Mononuclear cell (primary cell): ENCODE measurements at regions not wholly inside any gene's neighbourhood (a gene's known extent, or its start where the extent isn't known, plus 50 kb on each side); places are given as distances from the start of the nearest gene placed in this dataset.

ENCODE experiments used
- H3K27me3 ChIP-seq: 2 replicates; pipeline ENCODE4 v1.6.0; 2011; ENCODE audit warnings: low read length, control low read depth; ENCODE audit not compliant: insufficient read depth
- H3K4me1 ChIP-seq: 2 replicates; pipeline ENCODE4 v1.5.1; 2011; ENCODE audit warnings: mild to moderate bottlenecking, low read length, control low read depth; ENCODE audit not compliant: insufficient read depth
- H3K4me3 ChIP-seq: 2 replicates; pipeline ENCODE4 v1.5.1; 2011; ENCODE audit warnings: mild to moderate bottlenecking, low read length, moderate library complexity
- H3K9me3 ChIP-seq: 2 replicates; pipeline ENCODE4 v1.5.1; 2011; ENCODE audit warnings: low read depth, mild to moderate bottlenecking, control low read depth, low read length

DNA sequence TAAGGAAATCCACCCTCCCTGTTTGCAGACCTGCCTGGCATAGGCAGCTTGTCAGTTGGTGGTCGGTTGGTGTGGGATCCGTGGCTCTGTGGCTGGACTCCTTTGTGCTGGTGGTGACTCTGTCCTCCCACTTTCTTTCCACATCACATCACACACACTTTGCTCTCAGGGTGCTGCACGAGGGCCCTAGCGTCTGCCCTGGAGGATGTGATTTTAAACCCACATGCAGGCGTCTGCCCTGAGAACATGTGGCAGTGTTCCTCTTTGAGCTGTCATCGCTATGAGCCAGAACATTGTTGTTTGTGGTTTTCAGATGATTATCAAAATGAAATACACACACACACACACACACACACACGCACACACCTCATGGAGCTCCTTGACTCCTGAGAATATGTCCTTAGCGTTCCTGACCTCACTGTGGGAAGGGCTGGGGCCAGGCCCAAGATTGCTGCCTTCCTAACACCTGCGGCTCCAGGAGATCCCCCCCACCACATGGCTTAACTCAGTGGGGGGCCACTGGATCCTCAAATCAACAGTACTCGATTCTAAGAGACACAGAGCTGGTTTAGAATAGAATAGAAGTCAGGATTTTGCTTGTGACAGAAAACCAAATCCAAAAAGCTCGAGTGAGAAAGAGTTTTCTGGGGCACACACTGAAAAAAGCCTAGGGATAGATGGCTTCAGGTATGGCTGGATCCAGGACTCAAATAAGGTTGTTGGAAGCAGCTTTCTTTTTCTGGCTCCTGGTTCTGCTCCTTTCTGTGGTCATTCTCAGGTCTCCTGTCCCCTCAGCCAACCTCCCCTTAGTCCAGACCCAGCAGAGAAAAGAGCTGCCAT, 54.8 kb downstream of the RTP5 start:
- no peak overlapping the region for H3K4me3 ChIP-seq
- H3K4me1 ChIP-seq: peaks cover 5% of the 10 kb centered on the region
- H3K9me3 ChIP-seq: no peaks in the 10 kb centered on the region

GRCh38 chr2:241924909-241925250, 55.4 kb downstream of the RTP5 start:
- peaks cover 5% of the 10 kb centered on the region for H3K4me1 ChIP-seq
- no peaks in the 10 kb centered on the region for H3K27me3 ChIP-seq
- H3K4me3 ChIP-seq: no peak overlapping the region
- no peaks in the 10 kb centered on the region for H3K9me3 ChIP-seq

More for the DNA sequence above, 54.8 kb downstream of the RTP5 start:
- no peaks in the 10 kb centered on the region for H3K27me3 ChIP-seq

DNA sequence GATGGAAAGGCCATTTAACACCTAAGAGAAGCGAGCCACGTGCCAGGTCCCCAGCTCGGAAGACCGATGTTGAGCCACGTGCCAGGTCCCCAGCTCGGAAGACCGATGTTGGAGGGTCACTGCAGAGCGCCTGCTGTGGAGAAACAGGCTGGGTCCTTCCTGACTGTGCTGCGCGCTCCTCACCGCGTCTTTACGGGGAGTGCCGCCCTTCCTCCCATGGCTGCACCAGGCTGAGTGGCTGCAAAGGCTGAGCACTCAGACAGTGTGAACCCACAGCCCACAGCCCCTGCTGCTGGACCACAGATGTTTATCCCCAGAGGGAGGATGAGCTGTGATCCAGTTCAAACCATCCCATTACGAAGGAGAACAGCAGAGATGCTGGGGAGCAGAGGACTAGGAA, 55.7 kb downstream of the RTP5 start:
- Histone ChIP-seq H3K4me3 (no peak overlapping the region), H3K9me3 (no peaks in the 10 kb centered on the region), H3K4me1 (peaks cover 5% of the 10 kb centered on the region), H3K27me3 (no peaks in the 10 kb centered on the region)

- H3K4me3 ChIP-seq: no peak overlapping the region
- H3K27me3 ChIP-seq: no peaks in the 10 kb centered on the region
- H3K4me1 ChIP-seq: peaks cover 5% of the 10 kb centered on the region
- no peaks in the 10 kb centered on the region for H3K9me3 ChIP-seq
Observed at GRCh38 chr2:241925821-241926441, 56.4 kb downstream of the RTP5 start.

GRCh38 chr2:241926541-241927311, 57.2 kb downstream of the RTP5 start:
- Histone ChIP-seq H3K4me3 (no peak overlapping the region), H3K9me3 (no peaks in the 10 kb centered on the region), H3K27me3 (no peaks in the 10 kb centered on the region), H3K4me1 (peaks cover 5% of the 10 kb centered on the region)

GRCh38 chr2:241929551-241930490, 60.3 kb downstream of the RTP5 start:
- Histone ChIP-seq H3K27me3 (no peaks in the 10 kb centered on the region), H3K4me1 (peaks cover 5% of the 10 kb centered on the region), H3K4me3 (no peak overlapping the region), H3K9me3 (no peaks in the 10 kb centered on the region)

- Histone ChIP-seq H3K9me3 (no peaks in the 10 kb centered on the region), H3K27me3 (no peaks in the 10 kb centered on the region), H3K4me3 (no peak overlapping the region), H3K4me1 (peaks cover 4% of the 10 kb centered on the region)
Observed at GRCh38 chr2:241931084-241931975, 61.8 kb downstream of the RTP5 start.

DNA sequence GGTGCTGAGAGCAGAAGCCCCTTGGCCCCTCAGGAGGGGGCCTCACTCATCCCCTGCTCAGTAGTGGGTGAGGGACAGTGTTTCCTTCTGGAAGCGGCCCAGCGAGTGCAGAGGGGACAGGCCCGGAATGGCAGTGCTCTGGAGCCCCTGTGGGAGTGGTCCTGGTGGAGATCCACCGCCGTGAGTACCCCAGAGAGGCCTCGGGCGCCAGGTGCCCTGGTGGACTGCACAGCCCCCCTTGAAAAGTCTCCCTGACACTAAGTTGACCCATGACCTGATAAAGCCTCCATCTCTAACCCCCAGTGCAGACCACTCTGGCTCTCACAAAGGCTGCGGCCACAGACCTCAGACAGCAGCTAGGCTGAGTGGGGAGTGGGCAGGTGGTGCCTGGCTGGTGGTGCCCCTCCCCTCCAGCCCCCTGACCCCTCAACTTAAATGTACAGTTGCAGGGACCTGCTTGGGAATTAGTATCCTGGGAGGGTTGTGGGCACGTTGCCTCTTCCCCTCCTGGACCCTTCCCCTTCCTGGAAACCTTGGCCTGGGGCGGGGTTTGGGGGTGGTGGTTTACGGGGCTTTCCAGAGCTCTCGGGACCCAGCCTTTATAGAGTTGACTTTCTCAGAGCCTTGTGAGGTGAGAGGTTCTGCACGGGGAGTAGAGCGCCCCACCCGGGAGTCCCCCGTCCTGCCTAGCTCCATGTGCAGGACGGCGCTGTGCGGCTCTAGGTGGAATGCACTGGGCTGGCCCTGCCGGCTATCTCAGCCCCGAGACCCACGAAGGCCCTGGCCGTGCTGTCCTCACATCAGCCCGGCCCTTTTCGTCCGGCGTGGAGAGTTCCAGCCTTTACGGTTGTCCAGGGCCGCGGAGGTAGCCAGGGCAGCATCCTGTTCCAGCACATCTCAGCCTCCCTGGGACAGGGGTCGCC, 62.7 kb downstream of the RTP5 start:
- H3K27me3 ChIP-seq: no peaks in the 10 kb centered on the region
- H3K4me1 ChIP-seq: no peaks in the 10 kb centered on the region
- no peak overlapping the region for H3K4me3 ChIP-seq
- no peaks in the 10 kb centered on the region for H3K9me3 ChIP-seq

DNA sequence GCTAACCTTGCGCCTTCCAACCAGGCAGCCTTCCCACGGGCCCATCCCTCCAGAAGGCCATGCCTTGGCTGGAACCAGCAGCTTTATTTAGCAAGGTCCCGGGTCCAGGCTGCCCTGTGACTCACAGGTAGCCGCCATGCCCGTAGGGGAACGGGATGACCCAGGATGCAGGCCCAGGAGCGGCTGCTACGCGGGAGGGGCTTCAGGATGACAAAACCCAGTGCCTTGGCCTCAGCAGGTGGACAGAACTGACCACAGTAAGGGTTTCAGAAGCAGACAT, 63.3 kb downstream of the RTP5 start:
- Histone ChIP-seq H3K4me1 (no peaks in the 10 kb centered on the region), H3K9me3 (no peaks in the 10 kb centered on the region), H3K27me3 (no peaks in the 10 kb centered on the region), H3K4me3 (no peak overlapping the region)

DNA sequence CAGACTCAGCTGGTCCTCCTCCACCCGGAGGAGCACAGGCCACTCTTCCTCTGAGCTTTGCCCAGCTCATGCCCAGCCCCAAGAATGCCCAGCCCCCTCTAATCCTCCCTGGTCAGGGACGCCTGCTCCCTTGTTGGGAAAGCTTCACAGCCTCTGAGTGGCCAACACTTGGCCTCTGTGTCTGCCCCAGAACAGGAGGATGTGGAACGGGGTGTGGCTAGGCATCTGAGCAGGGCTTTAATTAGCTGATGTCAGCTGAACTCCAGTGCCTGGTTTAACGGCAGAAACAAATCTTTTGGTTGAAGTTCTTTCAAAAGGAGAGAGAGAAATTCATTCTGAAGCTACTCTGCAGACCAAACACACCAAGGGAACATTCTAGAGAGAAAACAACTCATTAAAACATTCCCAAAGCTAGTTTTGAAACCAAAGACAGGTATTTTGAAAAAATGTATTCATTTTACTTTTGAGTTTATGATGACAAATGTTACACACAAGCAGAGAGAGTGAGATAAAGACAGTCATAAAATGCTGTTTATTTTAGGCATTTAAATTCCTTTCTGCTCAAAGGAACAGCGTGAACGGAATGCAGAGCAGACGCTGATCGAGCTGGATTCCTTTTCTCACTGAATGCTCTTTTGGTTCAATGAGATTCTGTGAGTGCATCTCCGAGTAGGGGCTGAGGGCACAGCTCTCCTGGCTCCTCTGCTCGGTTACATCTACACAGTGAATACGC, 63.8 kb downstream of the RTP5 start:
- no peaks in the 10 kb centered on the region for H3K27me3 ChIP-seq
- no peak overlapping the region for H3K4me3 ChIP-seq
- H3K9me3 ChIP-seq: no peaks in the 10 kb centered on the region
- no peaks in the 10 kb centered on the region for H3K4me1 ChIP-seq

DNA sequence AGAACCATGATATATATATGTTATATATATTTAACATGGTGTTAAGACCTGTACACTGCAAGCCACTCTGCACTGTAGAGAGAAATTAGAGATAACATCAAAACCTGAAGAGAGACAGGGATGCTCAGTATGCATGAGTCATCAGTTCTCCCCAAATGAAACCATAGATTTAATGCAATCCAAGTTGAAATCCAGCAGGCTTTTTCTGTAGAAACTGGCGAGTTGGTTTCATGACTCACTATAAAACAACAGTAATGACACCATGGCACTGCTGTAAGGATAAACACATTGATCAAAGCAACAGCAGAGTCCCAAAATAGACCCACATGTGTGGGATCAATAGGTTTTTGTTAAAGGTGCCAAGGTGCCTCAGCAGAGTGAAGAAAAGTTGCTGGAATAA, 65.8 kb downstream of the RTP5 start:
- no peaks in the 10 kb centered on the region for H3K27me3 ChIP-seq
- H3K9me3 ChIP-seq: no peaks in the 10 kb centered on the region
- H3K4me3 ChIP-seq: no peak overlapping the region
- H3K4me1 ChIP-seq: no peaks in the 10 kb centered on the region

DNA sequence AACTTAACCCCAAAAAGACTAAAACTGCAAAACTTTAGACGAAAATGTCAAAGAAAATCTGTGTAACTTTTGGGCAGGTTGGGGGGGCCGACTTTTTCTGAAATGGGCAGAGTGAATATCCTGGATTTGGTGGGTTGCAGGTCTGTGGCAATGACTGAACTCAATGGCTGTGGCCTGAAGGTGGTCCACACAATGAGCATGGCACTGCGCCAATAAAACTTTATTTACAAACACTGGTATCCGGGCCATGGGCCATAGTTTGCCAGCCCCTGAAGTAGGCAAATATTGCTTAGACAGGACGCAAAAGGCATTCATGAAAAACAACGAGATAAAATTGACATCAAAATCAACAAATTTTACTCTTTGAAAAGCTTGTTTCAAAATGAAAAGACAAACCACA, 66.2 kb downstream of the RTP5 start:
- H3K27me3 ChIP-seq: no peaks in the 10 kb centered on the region
- no peaks in the 10 kb centered on the region for H3K4me1 ChIP-seq
- no peaks in the 10 kb centered on the region for H3K9me3 ChIP-seq
- H3K4me3 ChIP-seq: no peak overlapping the region
